HG03442 (cell line): ENCODE measurements at regions not wholly inside any gene's neighbourhood (a gene's known extent, or its start where the extent isn't known, plus 50 kb on each side); places are given as distances from the start of the nearest gene placed in this dataset.

Experiments
- ATAC-seq: cut with Tn5 transposase; IDR thresholded peaks from one replicate; pipeline ENCODE4 v1.9.1; 2021; ENCODE audit warnings: mild to moderate bottlenecking, moderate library complexity; ENCODE audit not compliant: unreplicated experiment

GRCh38 chr16:66315210-66315825, 51.2 kb upstream of the CDH5 start:
- peak; percentile 94 for ATAC-seq

GRCh38 chr16:66311306-66311705, 55.2 kb upstream of the CDH5 start:
- ATAC-seq = no peak

- no peak for ATAC-seq
Observed at GRCh38 chr16:66309215-66309807, 57.2 kb upstream of the CDH5 start.

DNA sequence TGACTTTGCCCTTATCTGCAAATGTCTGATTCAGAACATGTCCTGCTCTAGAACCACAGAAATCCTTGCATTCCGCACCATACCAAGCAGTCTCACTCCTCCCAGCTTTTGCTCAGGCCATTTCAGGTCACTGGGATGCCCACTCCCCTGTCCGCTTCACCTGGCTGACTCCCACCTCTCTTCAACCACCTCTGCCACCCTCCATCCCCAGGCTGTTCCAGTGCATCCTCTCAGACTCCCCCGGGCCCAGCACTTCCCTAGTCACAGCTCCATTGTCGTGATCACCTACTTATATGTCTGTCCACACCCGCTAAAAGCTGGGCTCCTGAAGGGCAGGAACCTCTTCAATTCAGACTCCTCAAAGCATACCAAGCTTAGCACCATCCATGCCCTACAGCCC, 58.4 kb upstream of the CDH5 start:
- no peak for ATAC-seq

DNA sequence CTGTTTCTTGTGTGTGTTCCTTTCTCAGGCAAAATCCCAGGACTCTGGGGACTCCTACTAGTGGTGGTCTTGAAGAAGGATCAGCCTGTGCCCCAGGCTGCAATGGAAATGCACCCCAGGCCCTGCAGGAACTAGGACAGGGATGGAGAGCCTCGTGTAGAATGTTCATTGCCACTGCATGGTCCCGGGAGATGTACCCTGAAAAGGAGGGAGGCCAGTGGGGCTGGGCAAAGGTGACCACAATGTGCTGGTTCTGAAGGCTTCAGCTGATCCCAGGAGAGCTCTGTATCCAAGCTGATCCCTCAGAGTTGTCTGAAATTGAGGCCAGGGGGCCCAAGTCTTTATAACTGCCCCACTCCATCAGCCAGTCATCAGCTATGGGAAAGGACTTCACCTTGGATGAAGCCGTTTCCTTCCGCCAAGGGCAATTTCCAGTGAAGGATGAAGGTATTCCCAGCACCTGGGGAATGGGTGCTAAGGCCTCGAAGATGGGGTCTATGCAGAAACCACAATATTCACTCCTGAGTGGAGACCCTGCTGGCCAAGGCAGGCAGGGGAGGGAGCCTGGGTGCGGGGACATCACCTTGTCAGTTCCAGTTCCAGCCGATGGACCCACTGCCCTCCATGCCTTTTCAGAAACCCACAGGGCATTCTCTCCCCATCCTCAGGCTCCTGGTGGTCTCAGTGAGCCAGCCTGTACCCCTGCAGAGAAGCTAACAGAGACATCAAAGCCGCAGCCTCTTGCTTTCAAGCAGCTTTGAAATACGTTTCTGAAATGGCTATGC, 59.9 kb upstream of the CDH5 start:
- ATAC-seq = no peak

- ATAC-seq = no peak
Observed at GRCh38 chr16:66304961-66305360, 61.5 kb upstream of the CDH5 start.

- no peak for ATAC-seq
Observed at GRCh38 chr16:66304151-66304550, 62.3 kb upstream of the CDH5 start.

- ATAC-seq = no peak
Observed at GRCh38 chr16:66300501-66300900, 66.0 kb upstream of the CDH5 start.

DNA sequence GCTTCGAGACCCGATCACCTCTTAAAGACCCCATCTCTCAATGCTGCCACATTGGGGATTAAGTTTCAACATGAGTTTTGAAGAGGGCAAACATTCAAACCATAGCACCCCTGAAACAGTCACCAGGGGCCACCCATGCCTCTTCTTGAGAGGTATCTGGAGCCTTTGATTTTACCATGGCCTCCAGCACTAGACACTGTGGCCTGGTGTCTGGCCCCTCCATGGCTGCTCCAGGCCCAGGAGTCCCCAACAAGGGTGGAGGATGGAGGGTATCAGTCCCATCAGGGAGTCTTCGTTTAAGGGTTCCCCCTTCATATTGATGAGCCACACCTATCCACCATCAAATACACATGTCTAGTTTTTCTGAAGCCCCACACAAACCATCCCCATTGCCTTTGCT, 66.5 kb upstream of the CDH5 start:
- ATAC-seq = no peak

DNA sequence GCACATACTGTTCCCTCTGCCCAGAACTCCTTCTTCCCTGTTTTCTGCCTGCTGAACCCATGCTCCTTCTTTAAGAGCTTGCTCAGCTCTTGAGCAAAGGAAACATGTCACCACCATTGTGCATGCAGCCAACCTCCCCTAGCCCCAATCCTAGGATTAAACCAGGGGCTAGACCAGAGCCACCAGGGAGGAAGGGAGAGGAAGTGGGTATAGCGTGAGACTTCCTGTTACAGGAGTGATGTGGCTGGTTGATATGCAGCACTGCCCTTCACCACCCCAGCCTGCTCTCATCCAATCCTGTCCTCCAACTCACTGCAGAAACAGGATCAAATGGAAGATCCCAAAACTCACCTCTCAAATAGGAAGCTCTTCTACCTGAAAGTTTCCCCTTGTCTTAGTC, 67.1 kb upstream of the CDH5 start:
- ATAC-seq = no peak

DNA sequence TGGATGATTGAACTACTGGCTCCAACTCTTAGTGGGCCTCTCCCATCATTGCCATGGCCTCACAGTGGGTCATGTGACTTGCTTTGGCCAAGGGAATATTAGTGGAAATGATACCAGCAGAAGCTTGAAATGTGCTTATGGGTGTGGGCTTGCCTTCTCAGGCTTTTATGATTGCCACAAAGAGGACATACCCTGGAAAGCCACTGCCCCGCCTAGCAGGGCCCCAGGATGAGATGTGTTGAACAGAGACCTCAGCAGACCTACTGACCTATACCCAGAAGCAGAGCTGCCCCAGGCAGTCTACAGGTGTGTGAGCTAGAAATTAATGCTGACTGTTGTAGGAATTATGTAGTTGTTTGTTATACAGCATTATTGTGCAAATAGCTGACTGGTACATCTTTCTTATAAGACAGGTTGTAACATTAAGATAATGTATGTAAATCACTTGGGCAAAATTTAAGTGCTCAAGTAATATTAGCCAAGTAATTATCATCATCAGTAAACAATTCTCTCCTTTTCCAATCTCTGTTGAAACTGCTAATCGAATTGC, 67.8 kb upstream of the CDH5 start:
- ATAC-seq = no peak

DNA sequence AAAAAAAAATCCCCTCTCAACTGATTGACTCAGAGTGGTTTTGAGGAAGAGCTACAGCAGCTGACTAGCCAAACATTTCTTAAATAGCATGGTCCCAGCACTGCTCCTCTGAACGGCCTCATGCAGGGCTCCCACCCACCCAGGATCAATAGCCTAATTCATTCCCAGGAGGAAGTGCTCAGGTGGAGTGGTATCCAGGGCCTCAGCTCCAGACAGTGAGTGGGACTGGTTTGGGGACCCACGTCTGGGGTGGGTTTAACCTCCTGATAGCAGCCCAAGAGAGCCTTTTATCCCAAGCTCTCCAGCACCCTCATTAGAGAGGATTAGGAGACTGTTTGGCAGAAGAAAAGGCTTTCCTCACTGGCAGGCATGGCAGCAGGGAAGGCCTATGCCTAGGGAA, 68.5 kb upstream of the CDH5 start:
- no peak for ATAC-seq

- no peak for ATAC-seq
Observed at GRCh38 chr16:66296591-66296990, 69.9 kb upstream of the CDH5 start.

GRCh38 chr16:66295761-66296546, 70.5 kb upstream of the CDH5 start:
- ATAC-seq = no peak

DNA sequence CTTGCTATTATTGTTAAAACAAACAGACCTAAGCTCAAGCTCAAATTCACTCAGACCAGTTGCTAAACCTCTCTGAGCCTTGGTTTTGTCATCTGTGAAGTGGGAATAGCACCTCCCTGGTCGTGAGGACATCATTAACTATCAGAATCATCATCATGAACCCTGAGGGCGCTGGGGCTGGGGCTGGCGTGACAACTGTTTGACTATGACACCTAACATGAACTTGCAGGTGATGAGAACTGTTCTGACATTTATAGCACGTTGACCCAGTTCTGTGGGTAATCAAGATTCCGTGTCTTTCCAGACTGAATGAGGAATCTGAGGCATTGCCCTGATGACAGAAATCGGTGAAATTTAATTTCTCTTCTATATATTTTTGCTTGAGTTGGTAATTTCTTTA, 71.3 kb upstream of the CDH5 start:
- ATAC-seq = no peak

- ATAC-seq = no peak
Observed at GRCh38 chr16:66294507-66294906, 72.0 kb upstream of the CDH5 start.

DNA sequence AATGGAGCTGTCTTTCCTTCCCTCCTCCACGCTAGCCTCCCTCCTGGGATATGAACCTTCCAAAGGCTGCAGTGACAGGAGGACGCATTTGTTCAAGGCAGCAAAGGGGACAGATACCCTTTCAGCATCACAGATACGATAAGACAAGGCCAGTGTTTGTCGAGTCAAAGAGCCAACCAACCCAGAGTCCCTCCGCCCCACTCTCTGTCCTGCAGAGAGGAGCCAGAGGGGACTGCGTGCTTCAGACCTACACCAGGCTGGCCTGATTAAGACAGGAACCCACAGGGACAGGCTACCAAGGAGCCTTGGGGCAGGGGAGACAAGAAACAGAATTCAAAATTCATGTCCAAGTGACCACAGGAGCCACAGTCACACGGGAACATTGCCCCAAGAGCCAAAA, 72.6 kb upstream of the CDH5 start:
- no peak for ATAC-seq

DNA sequence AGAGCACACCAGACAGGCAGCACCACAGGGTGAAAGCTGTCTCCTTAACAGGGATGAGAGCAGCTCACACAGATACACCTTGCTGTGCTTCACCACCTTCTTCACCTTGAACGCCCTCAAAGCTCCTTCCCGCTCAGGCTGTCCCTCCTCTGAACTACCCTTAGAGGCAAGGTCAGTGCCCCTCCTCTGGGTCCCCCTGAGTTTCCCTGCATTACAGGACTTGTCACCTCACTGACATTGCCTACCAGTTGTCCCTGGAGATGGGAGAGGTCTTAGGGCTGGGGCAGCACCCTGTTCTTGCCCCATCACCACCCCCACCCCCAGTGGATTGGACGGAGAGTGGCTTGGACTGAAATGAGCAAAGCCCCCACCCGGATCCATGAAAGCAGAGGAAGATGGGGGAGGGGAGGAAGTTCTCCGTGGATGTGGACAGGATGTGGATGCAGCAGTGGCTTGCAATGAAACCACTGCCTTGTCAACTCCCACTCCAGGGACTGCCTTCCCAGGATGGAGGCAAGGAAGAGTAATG, 73.2 kb upstream of the CDH5 start:
- no peak for ATAC-seq

DNA sequence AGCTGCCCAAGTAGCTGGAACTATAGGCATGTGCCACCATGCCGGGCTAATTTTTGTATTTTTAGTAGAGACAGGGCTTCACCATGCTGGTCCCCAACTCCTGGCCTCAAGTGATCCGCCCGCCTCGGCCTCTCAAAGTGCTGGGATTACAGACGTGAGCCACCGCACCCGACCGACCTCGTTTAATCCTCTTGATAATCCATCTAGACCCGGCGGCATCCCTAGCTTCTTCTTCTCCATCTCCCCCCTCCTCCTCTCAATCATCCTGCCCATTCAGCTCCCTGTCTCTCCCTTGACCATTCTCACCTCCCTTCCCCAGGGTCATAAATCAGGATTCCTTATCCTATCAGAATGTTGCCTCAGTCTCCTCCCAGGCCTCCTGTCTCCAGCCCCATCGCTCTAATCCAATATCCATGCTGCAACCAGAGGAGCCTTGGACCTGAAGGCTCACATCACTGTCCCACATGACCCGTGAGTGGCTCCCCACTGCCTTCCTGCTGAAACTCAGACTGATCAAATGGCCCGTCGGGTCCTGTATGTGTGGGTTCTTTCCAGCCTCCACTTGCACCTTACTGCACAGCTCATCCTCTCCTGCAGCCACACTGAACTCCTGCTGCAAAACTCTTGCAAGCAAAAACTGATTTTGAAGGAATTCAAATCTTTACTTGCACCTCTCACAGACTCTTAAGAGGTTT, 74.1 kb upstream of the CDH5 start:
- ATAC-seq = no peak

DNA sequence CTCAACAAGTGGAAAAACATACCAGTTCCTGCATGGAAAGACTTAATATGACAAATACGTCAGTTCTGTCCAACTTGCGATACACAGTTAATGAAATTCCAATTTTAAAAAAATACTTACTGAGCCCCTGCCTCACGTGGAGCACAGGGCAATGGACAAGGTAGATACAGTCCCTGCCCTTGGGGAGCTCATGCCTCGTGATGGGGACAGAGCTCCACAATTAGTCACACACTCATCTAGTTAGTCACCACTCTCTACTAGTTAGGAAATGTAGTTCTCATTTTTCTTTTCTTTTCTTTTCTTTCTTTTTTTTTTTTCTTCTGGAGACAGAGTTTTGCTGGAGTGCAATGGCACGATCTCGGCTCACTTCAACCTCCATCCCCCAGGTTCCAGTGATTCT, 74.7 kb upstream of the CDH5 start:
- ATAC-seq = no peak
